ENCODE measurements at regions not wholly inside any gene's neighbourhood (a gene's known extent, or its start where the extent isn't known, plus 50 kb on each side); places are given as distances from the start of the nearest gene placed in this dataset.

GRCh38 chr1:59005491-59006288 lies 221.8 kb upstream of the JUN start:
- no peak for DNase-seq (ENCODE audit: low read depth)

- no peak for DNase-seq (ENCODE audit: low read depth)
Measured at GRCh38 chr1:59006289-59006658, 222.4 kb upstream of the JUN start.

GRCh38 chr1:59006932-59007331 lies 223.1 kb upstream of the JUN start:
- DNase-seq (ENCODE audit: low read depth) = no peak

- DNase-seq (ENCODE audit: low read depth) = no peak
Measured at GRCh38 chr1:59007429-59007819, 223.6 kb upstream of the JUN start.

- no peak for DNase-seq (ENCODE audit: low read depth)
Measured at GRCh38 chr1:59007820-59008598, 224.2 kb upstream of the JUN start.

- no peak for DNase-seq (ENCODE audit: low read depth)
Measured at GRCh38 chr1:59008599-59009347, 224.9 kb upstream of the JUN start.

GRCh38 chr1:59011663-59012062 lies 227.8 kb upstream of the JUN start:
- no peak for DNase-seq (ENCODE audit: low read depth)

GRCh38 chr1:59012378-59012777 lies 228.5 kb upstream of the JUN start:
- no peak for DNase-seq (ENCODE audit: low read depth)

- no peak for DNase-seq (ENCODE audit: low read depth)
Measured at GRCh38 chr1:59013276-59013927, 229.6 kb upstream of the JUN start.

- DNase-seq (ENCODE audit: low read depth) = no peak
Measured at GRCh38 chr1:59013928-59014279, 230.1 kb upstream of the JUN start.

- DNase-seq (ENCODE audit: low read depth) = no peak
Measured at GRCh38 chr1:59014827-59015226, 231.0 kb upstream of the JUN start.

- no peak for DNase-seq (ENCODE audit: low read depth)
Measured at GRCh38 chr1:59015708-59016107, 231.9 kb upstream of the JUN start.

- DNase-seq (ENCODE audit: low read depth) = no peak
Measured at GRCh38 chr1:59016390-59016789, 232.5 kb upstream of the JUN start.

- DNase-seq (ENCODE audit: low read depth) = no peak
Measured at GRCh38 chr1:59017501-59018231, 233.8 kb upstream of the JUN start.

- no peak for DNase-seq (ENCODE audit: low read depth)
Measured at GRCh38 chr1:59018446-59018845, 234.6 kb upstream of the JUN start.

- no peak for DNase-seq (ENCODE audit: low read depth)
Measured at GRCh38 chr1:59018860-59019259, 235.0 kb upstream of the JUN start.

- no peak for DNase-seq (ENCODE audit: low read depth)
Measured at GRCh38 chr1:59020151-59020997, 236.5 kb upstream of the JUN start.

- DNase-seq (ENCODE audit: low read depth) = no peak
Measured at GRCh38 chr1:59022199-59022598, 238.4 kb upstream of the JUN start.

GRCh38 chr1:59022799-59023198 lies 239.0 kb upstream of the JUN start:
- DNase-seq (ENCODE audit: low read depth) = no peak

- no peak for DNase-seq (ENCODE audit: low read depth)
Measured at GRCh38 chr1:59025201-59025600, 241.4 kb upstream of the JUN start.
